ENCODE measurements at regions not wholly inside any gene's neighbourhood (a gene's known extent, or its start where the extent isn't known, plus 50 kb on each side); places are given as distances from the start of the nearest gene placed in this dataset.

GRCh38 chr4:65845199-65845773 is 175.0 kb upstream of the EPHA5 start:
- no peak overlapping the region for H3K4me3 ChIP-seq
- H3K27me3 ChIP-seq, result no peaks in the 10 kb centered on the region
- DNase-seq, result no peak
- intact Hi-C loops (cut with DNase I), result no loop called here
- no peak overlapping the region for H3K27ac ChIP-seq
- TF ChIP-seq POLR2A (IDR thresholded peaks at IDR 0.05) (no peak), EP300 (IDR thresholded peaks at IDR 0.05) (no peak), CTCF (IDR thresholded peaks at IDR 0.05) (no peak)
- H3K36me3 ChIP-seq, result no peaks in the 10 kb centered on the region
- H3K4me1 ChIP-seq (ENCODE audit: insufficient read depth), result no peaks in the 10 kb centered on the region
- H3K9me3 ChIP-seq, result no peaks in the 10 kb centered on the region
- 59 to 72% (median 65%) methylated on average over 4 of the region's 4 CpGs for WGBS, 3 donors

GRCh38 chr4:65839164-65839931 is 169.1 kb upstream of the EPHA5 start:
- no peak for DNase-seq
- TF ChIP-seq CTCF (IDR thresholded peaks at IDR 0.05), result no peak
- no peak for TF ChIP-seq EP300 (IDR thresholded peaks at IDR 0.05)
- TF ChIP-seq POLR2A (IDR thresholded peaks at IDR 0.05), result no peak
- H3K27me3 ChIP-seq, result no peaks in the 10 kb centered on the region
- WGBS, 3 donors, result 64 to 77% (median 73%) methylated on average over 2 of the region's 2 CpGs
- no peaks in the 10 kb centered on the region for H3K4me1 ChIP-seq (ENCODE audit: insufficient read depth)
- H3K36me3 ChIP-seq, result no peaks in the 10 kb centered on the region
- H3K4me3 ChIP-seq, result no peak overlapping the region
- H3K27ac ChIP-seq, result no peak overlapping the region
- intact Hi-C loops (cut with DNase I), result no loop called here
- no peaks in the 10 kb centered on the region for H3K9me3 ChIP-seq

- Histone ChIP-seq H3K9me3 (no peaks in the 10 kb centered on the region), H3K27ac (no peak overlapping the region), H3K36me3 (no peaks in the 10 kb centered on the region), H3K4me1 (ENCODE audit: insufficient read depth) (no peaks in the 10 kb centered on the region), H3K4me3 (no peak overlapping the region), H3K27me3 (no peaks in the 10 kb centered on the region)
- no peak for TF ChIP-seq POLR2A (IDR thresholded peaks at IDR 0.05)
- TF ChIP-seq CTCF (IDR thresholded peaks at IDR 0.05), result no peak
- TF ChIP-seq EP300 (IDR thresholded peaks at IDR 0.05), result no peak
- intact Hi-C loops (cut with DNase I), result no loop called here
- no peak for DNase-seq
Measured at GRCh38 chr4:65834707-65835106, 164.4 kb upstream of the EPHA5 start.

- H3K27me3 ChIP-seq, result no peaks in the 10 kb centered on the region
- intact Hi-C loops (cut with DNase I), result no loop called here
- no peak overlapping the region for H3K4me3 ChIP-seq
- no peak for TF ChIP-seq CTCF (IDR thresholded peaks at IDR 0.05)
- no peak for TF ChIP-seq POLR2A (IDR thresholded peaks at IDR 0.05)
- no peak for TF ChIP-seq EP300 (IDR thresholded peaks at IDR 0.05)
- no peaks in the 10 kb centered on the region for H3K4me1 ChIP-seq (ENCODE audit: insufficient read depth)
- H3K9me3 ChIP-seq, result no peaks in the 10 kb centered on the region
- H3K27ac ChIP-seq, result no peak overlapping the region
- no peak for DNase-seq
- WGBS, 3 donors, result 46 to 51% (median 49%) methylated on average over 6 of the region's 6 CpGs
- no peaks in the 10 kb centered on the region for H3K36me3 ChIP-seq
Measured at GRCh38 chr4:65831828-65832227, 161.5 kb upstream of the EPHA5 start.

Measured in ovary (tissue), 7 donors.